ENCODE measurements at regions not wholly inside any gene's neighbourhood (a gene's known extent, or its start where the extent isn't known, plus 50 kb on each side); places are given as distances from the start of the nearest gene placed in this dataset.
"Not testable (repeated sequence)": the region's sequence is repeated elsewhere in the genome, so short reads cannot be mapped to it uniquely, and the experiment has no call there.

DNA sequence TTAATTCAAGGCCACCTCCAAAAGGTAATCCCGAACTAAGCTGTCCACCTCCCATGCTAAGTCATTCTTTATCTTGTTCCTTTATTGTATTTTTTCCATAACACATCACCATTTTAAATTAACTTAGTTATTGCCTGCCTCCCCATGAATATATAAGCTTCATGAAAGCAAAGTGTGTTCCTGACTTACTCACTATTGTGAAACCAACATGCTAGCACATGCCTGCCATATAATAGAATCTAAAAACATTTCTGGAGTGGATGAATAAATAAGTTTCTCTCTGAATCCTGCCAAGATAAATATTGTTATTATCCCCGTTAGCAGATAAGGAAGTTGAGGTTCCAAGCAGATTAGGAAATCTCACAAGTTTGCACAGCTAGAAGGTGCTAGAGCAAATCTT lies 98.7 kb upstream of the RRN3 start:
- DNase-seq = not testable (repeated sequence)

DNA sequence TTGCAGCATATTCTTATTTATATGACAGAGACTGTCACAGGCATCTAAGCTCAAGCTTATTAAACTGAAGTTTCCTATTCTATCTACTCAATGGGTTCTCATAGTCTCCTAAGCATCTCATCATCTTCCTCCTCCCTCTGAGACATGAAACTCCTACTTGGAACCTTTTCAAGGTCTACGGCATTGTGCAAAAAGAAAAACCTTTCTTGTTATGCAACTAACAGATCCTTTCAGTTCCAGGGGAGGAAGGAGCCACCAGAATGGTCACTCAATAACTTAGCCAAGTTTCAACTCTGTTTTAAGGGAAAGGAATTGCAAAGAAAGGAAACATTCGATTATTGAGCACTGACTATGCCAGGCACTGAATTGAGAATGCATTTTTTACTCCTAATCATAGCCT lies 98.1 kb upstream of the RRN3 start:
- DNase-seq = not testable (repeated sequence)

DNA sequence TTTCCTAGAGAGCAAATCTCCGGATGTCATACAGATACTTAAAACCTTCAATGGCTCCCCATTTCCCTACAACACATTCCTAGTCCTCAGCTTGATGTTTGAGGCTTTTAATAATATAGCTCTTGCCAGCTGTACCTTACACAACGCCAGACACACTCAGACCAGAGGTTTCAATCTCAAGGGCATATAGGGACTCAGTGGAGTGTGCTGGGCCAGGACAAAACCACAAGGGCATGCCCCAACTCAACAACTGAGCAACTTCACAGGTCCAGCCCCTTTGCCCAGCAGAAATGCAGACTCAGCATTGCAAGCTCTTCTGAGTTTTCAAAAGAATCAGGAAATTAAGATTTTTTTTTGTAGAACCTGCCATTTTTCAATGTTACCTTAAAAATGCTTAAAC lies 95.4 kb upstream of the RRN3 start:
- not testable (repeated sequence) for DNase-seq

All from NCI-H69 (cell line).